ENCODE measurements at regions not wholly inside any gene's neighbourhood (a gene's known extent, or its start where the extent isn't known, plus 50 kb on each side); places are given as distances from the start of the nearest gene placed in this dataset.

DNA sequence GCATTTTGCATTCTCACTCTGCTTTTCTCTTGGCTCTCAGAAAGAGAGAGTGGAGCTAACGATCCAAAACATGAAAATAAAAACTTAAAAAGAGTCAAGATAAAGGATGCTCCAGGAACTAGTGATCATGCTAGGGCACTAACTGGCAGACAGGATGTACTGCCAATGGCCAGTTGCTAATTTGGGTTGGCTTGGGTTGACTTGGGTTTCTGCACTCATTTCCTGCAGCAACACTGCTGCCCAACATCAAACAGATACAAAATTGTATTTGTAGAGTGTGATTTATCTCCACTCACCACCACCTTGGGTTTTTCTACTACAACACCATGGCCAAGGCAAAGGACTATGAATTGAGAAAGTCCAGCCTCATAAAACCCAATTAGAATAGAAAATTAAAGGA is 662.3 kb upstream of the PTBP2 start:
- Histone ChIP-seq H3K4me1 (replicated peaks; ENCODE audit: insufficient read depth) (no peaks in the 10 kb centered on the region), H2AFZ (no peak overlapping the region), H3K27ac (no peak overlapping the region), H3K36me3 (ENCODE audit: low read depth) (no peaks in the 10 kb centered on the region), H3K79me2 (ENCODE audit: low read depth) (no peaks in the 10 kb centered on the region), H3K9me2 (ENCODE audit: insufficient read depth) (0 out of 2 replicates have a peak, but pooled peaks cover 3% of the 10 kb centered on the region), H3K27me3 (ENCODE audit: insufficient read depth, low read depth) (no peaks in the 10 kb centered on the region), H3K4me3 (no peak overlapping the region), H3F3A (ENCODE audit: insufficient read depth, low read depth) (no peaks in the 10 kb centered on the region), H3K4me2 (no peak overlapping the region), H4K20me1 (ENCODE audit: insufficient read depth) (no peaks in the 10 kb centered on the region), H3K9me3 (ENCODE audit: insufficient read depth, low read depth) (no peaks in the 10 kb centered on the region; the same call in 1 of the 2 replicates)
- DNase-seq = peak in 1 of 2 experiments; percentile 30
- CTCF ChIA-PET = interaction anchor here (0.6 kb wide), 1 partner anchor 1427 kb away, joined by 3 read pairs; no protein-coding TSS in a partner anchor
- TF ChIP-seq EZH2 (IDR thresholded peaks at IDR 0.05; ENCODE audit: low read depth) = no peak
- TF ChIP-seq, protein P1, sequence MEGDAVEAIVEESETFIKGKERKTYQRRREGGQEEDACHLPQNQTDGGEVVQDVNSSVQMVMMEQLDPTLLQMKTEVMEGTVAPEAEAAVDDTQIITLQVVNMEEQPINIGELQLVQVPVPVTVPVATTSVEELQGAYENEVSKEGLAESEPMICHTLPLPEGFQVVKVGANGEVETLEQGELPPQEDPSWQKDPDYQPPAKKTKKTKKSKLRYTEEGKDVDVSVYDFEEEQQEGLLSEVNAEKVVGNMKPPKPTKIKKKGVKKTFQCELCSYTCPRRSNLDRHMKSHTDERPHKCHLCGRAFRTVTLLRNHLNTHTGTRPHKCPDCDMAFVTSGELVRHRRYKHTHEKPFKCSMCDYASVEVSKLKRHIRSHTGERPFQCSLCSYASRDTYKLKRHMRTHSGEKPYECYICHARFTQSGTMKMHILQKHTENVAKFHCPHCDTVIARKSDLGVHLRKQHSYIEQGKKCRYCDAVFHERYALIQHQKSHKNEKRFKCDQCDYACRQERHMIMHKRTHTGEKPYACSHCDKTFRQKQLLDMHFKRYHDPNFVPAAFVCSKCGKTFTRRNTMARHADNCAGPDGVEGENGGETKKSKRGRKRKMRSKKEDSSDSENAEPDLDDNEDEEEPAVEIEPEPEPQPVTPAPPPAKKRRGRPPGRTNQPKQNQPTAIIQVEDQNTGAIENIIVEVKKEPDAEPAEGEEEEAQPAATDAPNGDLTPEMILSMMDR (conservative IDR thresholded peaks at IDR 0.05) = no peak
- POLR2A ChIA-PET (ENCODE audit: unreplicated experiment) = no interaction called here
- BruUV-seq (replicated peaks) = no TSS peak
- intact Hi-C loops (cut with micrococcal nuclease; ENCODE audit: unreplicated experiment) = no loop called here

GRCh38 chr1:96059736-96060135 is 661.8 kb upstream of the PTBP2 start:
- no peaks in the 10 kb centered on the region for H3F3A ChIP-seq (ENCODE audit: insufficient read depth, low read depth)
- H3K4me1 ChIP-seq (replicated peaks; ENCODE audit: insufficient read depth) = no peaks in the 10 kb centered on the region
- no peak overlapping the region for H3K27ac ChIP-seq
- no peak for TF ChIP-seq EZH2 (IDR thresholded peaks at IDR 0.05; ENCODE audit: low read depth)
- DNase-seq = peak in 1 of 2 experiments; percentile 4
- H3K4me3 ChIP-seq = no peak overlapping the region
- ChIA-PET POLR2A (ENCODE audit: unreplicated experiment) (no interaction called here), CTCF (no interaction called here)
- BruUV-seq (replicated peaks) = no TSS peak
- no peaks in the 10 kb centered on the region for H3K36me3 ChIP-seq (ENCODE audit: low read depth)
- no peaks in the 10 kb centered on the region for H3K9me2 ChIP-seq (ENCODE audit: insufficient read depth)
- no peaks in the 10 kb centered on the region for H4K20me1 ChIP-seq (ENCODE audit: insufficient read depth)
- H3K27me3 ChIP-seq (ENCODE audit: insufficient read depth, low read depth) = no peaks in the 10 kb centered on the region
- no peaks in the 10 kb centered on the region for H3K79me2 ChIP-seq (ENCODE audit: low read depth)
- no peak overlapping the region for H2AFZ ChIP-seq
- intact Hi-C loops (cut with micrococcal nuclease; ENCODE audit: unreplicated experiment) = no loop called here
- no peaks in the 10 kb centered on the region; the same call in 1 of the 2 replicates for H3K9me3 ChIP-seq (ENCODE audit: insufficient read depth, low read depth)
- no peak overlapping the region for H3K4me2 ChIP-seq

DNA sequence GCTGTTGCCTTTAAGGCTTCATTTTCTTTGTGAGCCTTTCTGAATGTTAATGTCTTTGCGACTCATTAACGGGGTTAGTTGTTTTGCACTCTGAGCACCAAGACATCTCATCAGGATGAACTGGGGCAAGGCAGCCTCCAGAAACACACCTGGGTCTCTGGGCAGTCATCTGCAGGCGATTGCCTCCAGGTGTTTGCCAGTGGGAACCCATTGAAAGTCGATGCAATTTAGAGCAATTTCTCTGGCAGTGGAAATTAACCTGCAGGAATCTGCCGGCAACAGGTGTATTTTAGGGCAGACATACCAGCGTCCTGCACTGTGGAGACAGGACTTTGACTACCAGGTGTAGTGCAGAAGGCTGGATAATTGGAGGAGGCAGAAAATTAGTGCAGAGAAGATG is 661.0 kb upstream of the PTBP2 start:
- CTCF ChIA-PET = no interaction called here
- BruUV-seq (replicated peaks) = no TSS peak

More for the DNA sequence above, 661.0 kb upstream of the PTBP2 start:
- H3K4me2 ChIP-seq = no peak overlapping the region
- H3K9me2 ChIP-seq (ENCODE audit: insufficient read depth) = no peaks in the 10 kb centered on the region
- peak in 1 of 2 experiments; percentile 10 for DNase-seq
- H3K36me3 ChIP-seq (ENCODE audit: low read depth) = no peaks in the 10 kb centered on the region
- H3K27ac ChIP-seq = no peak overlapping the region
- no peaks in the 10 kb centered on the region; the same call in 1 of the 2 replicates for H3K9me3 ChIP-seq (ENCODE audit: insufficient read depth, low read depth)
- H4K20me1 ChIP-seq (ENCODE audit: insufficient read depth) = no peaks in the 10 kb centered on the region
- intact Hi-C loops (cut with micrococcal nuclease; ENCODE audit: unreplicated experiment) = no loop called here
- no peak overlapping the region for H2AFZ ChIP-seq
- H3K4me1 ChIP-seq (replicated peaks; ENCODE audit: insufficient read depth) = no peaks in the 10 kb centered on the region
- TF ChIP-seq, protein P1 (conservative IDR thresholded peaks at IDR 0.05) = no peak
- TF ChIP-seq EZH2 (IDR thresholded peaks at IDR 0.05; ENCODE audit: low read depth) = no peak
- no peaks in the 10 kb centered on the region for H3K27me3 ChIP-seq (ENCODE audit: insufficient read depth, low read depth)
- no peaks in the 10 kb centered on the region for H3F3A ChIP-seq (ENCODE audit: insufficient read depth, low read depth)
- POLR2A ChIA-PET (ENCODE audit: unreplicated experiment) = no interaction called here
- H3K4me3 ChIP-seq = no peak overlapping the region
- no peaks in the 10 kb centered on the region for H3K79me2 ChIP-seq (ENCODE audit: low read depth)

Data from PC-9 (cell line).